SK-N-SH treated with all-trans-retinoic acid at 6 μM for 48 hours (cell line): ENCODE measurements at regions not wholly inside any gene's neighbourhood (a gene's known extent, or its start where the extent isn't known, plus 50 kb on each side); places are given as distances from the start of the nearest gene placed in this dataset.
A peak's percentile ranks its signal among the peaks of the same experiment; 100 is the strongest.

Source experiments
- ATAC-seq: fragments of 200-7000 bp; cut with Tn5 transposase; 3 replicates; pipeline ENCODE4 v1.9.1; 2020; ENCODE audit warnings: mild to moderate bottlenecking, moderate library complexity
- ARNTL ChIP-seq: fragments of 450-650 bp; formaldehyde crosslinking; IDR thresholded peaks from 2 replicates; pipeline ENCODE4 v1.5.0; 2020; ENCODE audit warnings: low read depth, mild to moderate bottlenecking, moderate library complexity, borderline replicate concordance
- BACH2 ChIP-seq: fragments of 250-450 bp; sonication (Bioruptor Pico); IDR thresholded peaks from 2 replicates; pipeline ENCODE4 v1.9.0; 2021; ENCODE audit warnings: mild to moderate bottlenecking, borderline replicate concordance
- CREB5 ChIP-seq: fragments of 250-450 bp; sonication (Bioruptor Pico); IDR thresholded peaks from 2 replicates; pipeline ENCODE4 v1.5.1; 2020; ENCODE audit warnings: low read depth, mild to moderate bottlenecking, moderate library complexity
- CSDC2 ChIP-seq: fragments of 250-450 bp; sonication (Bioruptor Pico); IDR thresholded peaks from 2 replicates; pipeline ENCODE4 v1.5.0; 2020; ENCODE audit warnings: mild to moderate bottlenecking, moderate library complexity
- CSRNP3 ChIP-seq: fragments of 250-450 bp; sonication (Bioruptor Pico); IDR thresholded peaks from 2 replicates; pipeline ENCODE4 v1.5.1; 2021; ENCODE audit warnings: mild to moderate bottlenecking, moderate library complexity
- ESRRG ChIP-seq: fragments of 250-450 bp; sonication (Bioruptor Pico); IDR thresholded peaks from 2 replicates; pipeline ENCODE4 v1.6.1; 2021; ENCODE audit warnings: mild to moderate bottlenecking
- ISL1 ChIP-seq: fragments of 250-450 bp; sonication (Bioruptor Pico); IDR thresholded peaks from 2 replicates; pipeline ENCODE4 v2.1.2; 2022; ENCODE audit warnings: mild to moderate bottlenecking, moderate library complexity
- OSR1 ChIP-seq: fragments of 250-450 bp; sonication (Bioruptor Pico); IDR thresholded peaks from 2 replicates; pipeline ENCODE4 v1.8.0; 2022; ENCODE audit warnings: moderate library complexity, mild to moderate bottlenecking, inconsistent platforms
- POU6F1 ChIP-seq: fragments of 250-450 bp; sonication (Bioruptor Pico); IDR thresholded peaks from 2 replicates; pipeline ENCODE4 v1.8.0; 2021; ENCODE audit warnings: low read depth, mild to moderate bottlenecking, moderate library complexity, borderline replicate concordance
- PPARA ChIP-seq: fragments of 250-450 bp; sonication (Bioruptor Pico); IDR thresholded peaks from 2 replicates; pipeline ENCODE4 v1.5.0; 2020; ENCODE audit warnings: mild to moderate bottlenecking, borderline replicate concordance
- SNAI2 ChIP-seq: fragments of 250-450 bp; sonication (Bioruptor Pico); IDR thresholded peaks from 2 replicates; pipeline ENCODE4 v1.5.0; 2020; ENCODE audit warnings: mild to moderate bottlenecking, moderate library complexity
- TOX ChIP-seq: fragments of 250-450 bp; sonication (Bioruptor Pico); IDR thresholded peaks from 2 replicates; pipeline ENCODE4 v1.8.0; 2021; ENCODE audit warnings: mild to moderate bottlenecking, moderate library complexity, borderline replicate concordance
- TSHZ2 ChIP-seq: fragments of 250-450 bp; sonication (Bioruptor Pico); IDR thresholded peaks from 2 replicates; pipeline ENCODE4 v1.5.0; 2020; ENCODE audit warnings: mild to moderate bottlenecking, moderate library complexity
- ZC3H10 ChIP-seq: fragments of 250-450 bp; sonication (Bioruptor Pico); IDR thresholded peaks from 2 replicates; pipeline ENCODE4 v1.5.1; 2021; ENCODE audit warnings: mild to moderate bottlenecking, moderate library complexity
- ZFP3 ChIP-seq: fragments of 250-450 bp; sonication (Bioruptor Pico); IDR thresholded peaks from 2 replicates; pipeline ENCODE4 v1.5.0; 2020; ENCODE audit warnings: mild to moderate bottlenecking, moderate library complexity
- ZFP30 ChIP-seq: fragments of 450-650 bp; formaldehyde crosslinking; IDR thresholded peaks from 2 replicates; pipeline ENCODE4 v1.5.0; 2022; ENCODE audit warnings: mild to moderate bottlenecking, moderate library complexity
- ZNF70 ChIP-seq: fragments of 450-650 bp; formaldehyde crosslinking; IDR thresholded peaks from 2 replicates; pipeline ENCODE4 v1.5.0; 2020; ENCODE audit warnings: mild to moderate bottlenecking, moderate library complexity
- ZNF8 ChIP-seq: fragments of 450-650 bp; formaldehyde crosslinking; IDR thresholded peaks from 2 replicates; pipeline ENCODE4 v1.5.0; 2020; ENCODE audit warnings: mild to moderate bottlenecking, moderate library complexity

- TF ChIP-seq PPARA (CRISPR knock-in tag) = no peak
- TF ChIP-seq, all 23 proteins: peak for 0
These were observed 225.6 kb downstream of the ADAMTS9 start (continued) for GRCh38 chr3:64462203-64462602.

- ATAC-seq = peak; percentile 13; the same call in 1 of the 3 replicates
These were observed 226.9 kb downstream of the ADAMTS9 start for GRCh38 chr3:64460877-64461276.

GRCh38 chr3:64460141-64460730, 227.6 kb downstream of the ADAMTS9 start:
- no peak for TF ChIP-seq POU6F1 (CRISPR knock-in tag)
- no peak for TF ChIP-seq ZFP3
- no peak for TF ChIP-seq CREB5 (CRISPR knock-in tag)
- no peak for TF ChIP-seq ZNF8
- TF ChIP-seq ZC3H10 (CRISPR knock-in tag) = no peak
- no peak for TF ChIP-seq ARNTL (CRISPR knock-in tag)
- no peak for TF ChIP-seq ESRRG
- TF ChIP-seq ZFP30 (CRISPR knock-in tag) = no peak
- TF ChIP-seq PPARA (CRISPR knock-in tag) = no peak
- no peak for TF ChIP-seq ISL1
- no peak for ATAC-seq

More at GRCh38 chr3:64460877-64461276, 226.9 kb downstream of the ADAMTS9 start:
- TF ChIP-seq CSRNP3 = no peak
- TF ChIP-seq PPARA (CRISPR knock-in tag) = no peak
- TF ChIP-seq ZFP3 = no peak
- TF ChIP-seq ZFP30 (CRISPR knock-in tag) = no peak
- TF ChIP-seq POU6F1 (CRISPR knock-in tag) = no peak
- no peak for TF ChIP-seq BACH2 (CRISPR knock-in tag)
- TF ChIP-seq CSDC2 (CRISPR knock-in tag) = no peak
- TF ChIP-seq OSR1 (CRISPR knock-in tag) = no peak
- no peak for TF ChIP-seq ISL1
- no peak for TF ChIP-seq CREB5 (CRISPR knock-in tag)
- no peak for TF ChIP-seq SNAI2
- no peak for TF ChIP-seq ZNF70 (CRISPR knock-in tag)
- TF ChIP-seq TOX (CRISPR knock-in tag) = no peak
- no peak for TF ChIP-seq TSHZ2
- no peak for TF ChIP-seq ZNF8
